GM12878 (cell line): ENCODE measurements at regions not wholly inside any gene's neighbourhood (a gene's known extent, or its start where the extent isn't known, plus 50 kb on each side); places are given as distances from the start of the nearest gene placed in this dataset.

Experiments used
- ATAC-seq: fragments of 200-7000 bp; cut with Tn5 transposase; 3 replicates; pipeline ENCODE4 v1.9.1; 2020; ENCODE audit warnings: mild to moderate bottlenecking, moderate library complexity
- BruUV-seq: library from RNA; stranded (reverse); fragments of 400-500 nt; replicated peaks from 2 replicates; lab custom pipeline; 2021; lab: Mats Ljungman, UMichigan
- CTCF ChIA-PET: fragments of 300-600 bp; sonication (Branson Sonifier 250); formaldehyde crosslinking; extraction: SDS; loops from one replicate; lab custom pipeline; 2021; ENCODE audit warnings: inconsistent platforms; lab: Yijun Ruan, JAX
- POLR2A ChIA-PET: fragments of 350-600 bp; formaldehyde crosslinking; extraction: SDS; loops from one replicate; lab custom pipeline; 2021; ENCODE audit warnings: inconsistent platforms; lab: Charles Lee
- RAD21 ChIA-PET: fragments of 300-600 bp; sonication (Branson Sonifier 250); formaldehyde crosslinking; loops from one replicate; lab custom pipeline; 2023; ENCODE audit warnings: antibody characterized with exemption; ENCODE audit not compliant: unreplicated experiment; lab: Charles Lee
- SMC1A ChIA-PET: fragments of 300-600 bp; sonication (Branson Sonifier 250); formaldehyde crosslinking; loops from one replicate; lab custom pipeline; 2023; ENCODE audit not compliant: unreplicated experiment, uncharacterized antibody; lab: Charles Lee
- DNase-seq: peaks from one replicate; pipeline ENCODE4 v3.0.0-alpha.2; 2011; ENCODE audit warnings: low read depth, low spot score
- FAIRE-seq: peaks from 3 replicates; lab custom pipeline; 2011; peaks lifted over from hg19 to GRCh38; lab: Jason Lieb, UNC
- H2AFZ ChIP-seq: 2 replicates; pipeline ENCODE4 v1.6.0; 2011; ENCODE audit warnings: low read depth, low read length, control low read depth; ENCODE audit not compliant: control insufficient read depth
- H3K27ac ChIP-seq: 2 replicates; pipeline ENCODE4 v1.5.1; 2011; ENCODE audit warnings: control low read depth; ENCODE audit not compliant: control insufficient read depth, insufficient read depth
- H3K27me3 ChIP-seq, 2 experiments: replicated peaks in 1 of 2; 2 replicates each; pipeline versions ENCODE4 v1.6.0 to v1.6.1; 2011; ENCODE audit warnings: low read length in 1 of 2; ENCODE audit not compliant: control insufficient read depth in 2 of 2, insufficient read depth in 2 of 2
- H3K36me3 ChIP-seq, 2 experiments: 2 replicates each; pipeline ENCODE4 v1.5.1; 2011; ENCODE audit warnings: low read length in 1 of 2; ENCODE audit not compliant: control insufficient read depth in 2 of 2, insufficient read depth in 2 of 2
- H3K4me1 ChIP-seq: 2 replicates; pipeline ENCODE4 v1.6.1; 2011; ENCODE audit warnings: mild to moderate bottlenecking, low read length, moderate library complexity, mixed read lengths; ENCODE audit not compliant: control insufficient read depth, insufficient read depth
- H3K4me2 ChIP-seq: 2 replicates; pipeline ENCODE4 v1.6.0; 2011; ENCODE audit warnings: control low read depth; ENCODE audit not compliant: control insufficient read depth, insufficient read depth
- H3K4me3 ChIP-seq: fragments of 200-600 bp; sonication (generic); 2 replicates; pipeline ENCODE4 v1.5.1; 2016
- H3K79me2 ChIP-seq: 2 replicates; pipeline ENCODE4 v1.6.0; 2011; ENCODE audit warnings: low read length; ENCODE audit not compliant: control insufficient read depth, insufficient read depth
- H3K9ac ChIP-seq: 2 replicates; pipeline ENCODE4 v1.8.0; 2011; ENCODE audit warnings: low read length, control low read depth, mixed read lengths; ENCODE audit not compliant: control insufficient read depth, insufficient read depth
- H3K9me3 ChIP-seq: replicated peaks from 3 replicates; pipeline ENCODE4 v1.5.1; 2011; ENCODE audit warnings: mild to moderate bottlenecking, low read length; ENCODE audit not compliant: control insufficient read depth, insufficient read depth
- H4K20me1 ChIP-seq: 2 replicates; pipeline ENCODE4 v1.6.0; 2011; ENCODE audit not compliant: control insufficient read depth, insufficient read depth
- FOS ChIP-seq: IDR thresholded peaks from 3 replicates; pipeline ENCODE4 v1.6.1; 2011; ENCODE audit warnings: borderline replicate concordance; ENCODE audit not compliant: insufficient read length; ENCODE audit errors: extremely low read depth
- NRF1 ChIP-seq: conservative IDR thresholded peaks from 2 replicates; pipeline ENCODE4 v1.6.1; 2011; ENCODE audit warnings: mild to moderate bottlenecking, low read depth, low read length, improper control_type of control experiment
- POU2F2 ChIP-seq: IDR thresholded peaks from 3 replicates; pipeline ENCODE4 v1.6.1; 2011; ENCODE audit warnings: low read depth, mild to moderate bottlenecking, low read length, borderline replicate concordance
- YY1 ChIP-seq: IDR thresholded peaks from 2 replicates; pipeline ENCODE4 v1.6.1; 2011; ENCODE audit warnings: low read depth, mild to moderate bottlenecking, low read length
- ZZZ3 ChIP-seq: IDR thresholded peaks from 2 replicates; pipeline ENCODE4 v1.6.1; 2011; ENCODE audit warnings: low read depth; ENCODE audit not compliant: control insufficient read depth, insufficient read length
- WGBS: methylation state at CpG from one replicate; pipeline ENCODE4 v1.1.6; 2016; ENCODE audit warnings: low lambda C conversion rate; ENCODE audit not compliant: insufficient replicate concordance, insufficient coverage; ENCODE audit errors: missing lambda C conversion rate; 5-methylcytosine and 5-hydroxymethylcytosine counted together
- in situ Hi-C: fragments of 300-500 bp; cut with MboI; formaldehyde crosslinking; loops from 9 replicates; pipeline ENCODE4 v1.14.3; 2018; ENCODE audit warnings: mixed read lengths
- intact Hi-C: fragments of 100-400 bp; cut with micrococcal nuclease; formaldehyde crosslinking; loops from one replicate; pipeline ENCODE4 v1.14.2; 2022; ENCODE audit not compliant: unreplicated experiment
- TF ChIP-seq, protein P1 (sequence below): IDR thresholded peaks from 2 replicates; pipeline ENCODE4 v1.6.1; 2011; ENCODE audit warnings: borderline replicate concordance, low read depth, mild to moderate bottlenecking, moderate library complexity, low read length; ENCODE audit not compliant: insufficient read depth, poor library complexity, severe bottlenecking

DNA sequence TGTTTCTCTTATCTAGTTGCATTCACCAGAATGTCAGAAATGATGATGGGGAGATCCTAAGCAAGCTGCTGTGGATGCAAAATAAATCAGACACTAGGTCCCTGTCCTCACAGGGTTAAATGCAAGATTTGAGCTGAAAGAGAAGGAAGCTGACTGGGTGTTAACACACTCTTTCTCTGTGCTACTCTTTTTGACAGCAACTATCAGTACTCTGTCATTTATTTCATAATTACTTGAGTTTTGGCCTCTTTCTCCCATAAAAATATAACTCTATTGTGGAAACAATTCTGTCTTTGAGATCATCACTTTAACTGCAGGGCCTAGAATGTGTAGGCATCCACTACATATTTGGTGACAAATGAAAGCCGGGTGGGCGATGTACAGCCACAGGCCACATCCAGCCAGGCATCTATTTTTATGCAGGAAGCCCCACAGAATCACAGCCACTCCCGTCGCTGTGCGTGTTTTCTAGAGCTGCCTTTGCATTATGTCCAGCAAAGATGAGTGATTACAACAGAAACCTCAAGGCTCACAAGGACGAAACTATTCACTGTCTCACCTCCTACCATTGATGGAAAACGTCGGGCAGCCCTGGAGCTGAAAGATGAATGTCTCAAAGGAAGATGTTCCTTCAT lies 849.0 kb downstream of the RNF144A start:
- Histone ChIP-seq H3K27ac (no peak overlapping the region), H3K4me3 (no peak overlapping the region), H3K79me2 (no peaks in the 10 kb centered on the region), H3K9me3 (peaks cover 23% of the 10 kb centered on the region), H3K4me1 (no peaks in the 10 kb centered on the region), H3K9ac (no peak overlapping the region), H4K20me1 (no peaks in the 10 kb centered on the region), H3K4me2 (no peak overlapping the region), H3K36me3 (no peaks in the 10 kb centered on the region), H3K27me3 (no peaks in the 10 kb centered on the region), H2AFZ (no peak overlapping the region)
- ChIA-PET RAD21 (interaction anchor here (1.1 kb wide), 1 partner anchor 171 kb away, joined by 3 read pairs; no protein-coding TSS in a partner anchor), POLR2A (no interaction called here), SMC1A (interaction anchor here (0.7 to 2.0 kb wide), 2 partner anchors 8 to 14 kb away, joined by 3 to 5 read pairs; no protein-coding TSS in a partner anchor), CTCF (interaction anchor here (0.8 to 1.5 kb wide), 2 partner anchors 17 to 650 kb away, joined by 3 to 4 read pairs; no protein-coding TSS in a partner anchor)
- 48% methylated on average over 8 of the region's 8 CpGs for WGBS
- no peak for DNase-seq
- no peak for TF ChIP-seq FOS
- TF ChIP-seq ZZZ3 = no peak
- TF ChIP-seq, protein P1, sequence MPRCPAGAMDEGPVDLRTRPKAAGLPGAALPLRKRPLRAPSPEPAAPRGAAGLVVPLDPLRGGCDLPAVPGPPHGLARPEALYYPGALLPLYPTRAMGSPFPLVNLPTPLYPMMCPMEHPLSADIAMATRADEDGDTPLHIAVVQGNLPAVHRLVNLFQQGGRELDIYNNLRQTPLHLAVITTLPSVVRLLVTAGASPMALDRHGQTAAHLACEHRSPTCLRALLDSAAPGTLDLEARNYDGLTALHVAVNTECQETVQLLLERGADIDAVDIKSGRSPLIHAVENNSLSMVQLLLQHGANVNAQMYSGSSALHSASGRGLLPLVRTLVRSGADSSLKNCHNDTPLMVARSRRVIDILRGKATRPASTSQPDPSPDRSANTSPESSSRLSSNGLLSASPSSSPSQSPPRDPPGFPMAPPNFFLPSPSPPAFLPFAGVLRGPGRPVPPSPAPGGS = no peak
- no peak for TF ChIP-seq POU2F2
- TF ChIP-seq NRF1 = no peak
- no peak for TF ChIP-seq YY1
- no peak for ATAC-seq
- no TSS peak for BruUV-seq
- in situ Hi-C loops = no loop called here
- intact Hi-C loops = no loop called here
- no peak for FAIRE-seq
